Activated CD8-positive, alpha-beta memory T cell treated with anti-CD3 and anti-CD28 coated beads, Interleukin-2, amount 50 U/mL, for 24 hours (primary cell): ENCODE measurements at regions not wholly inside any gene's neighbourhood (a gene's known extent, or its start where the extent isn't known, plus 50 kb on each side); places are given as distances from the start of the nearest gene placed in this dataset.

Experiments
- DNase-seq: peaks from one replicate; pipeline ENCODE4 v3.0.0-alpha.2; 2020; ENCODE audit errors: extremely low read depth

DNA sequence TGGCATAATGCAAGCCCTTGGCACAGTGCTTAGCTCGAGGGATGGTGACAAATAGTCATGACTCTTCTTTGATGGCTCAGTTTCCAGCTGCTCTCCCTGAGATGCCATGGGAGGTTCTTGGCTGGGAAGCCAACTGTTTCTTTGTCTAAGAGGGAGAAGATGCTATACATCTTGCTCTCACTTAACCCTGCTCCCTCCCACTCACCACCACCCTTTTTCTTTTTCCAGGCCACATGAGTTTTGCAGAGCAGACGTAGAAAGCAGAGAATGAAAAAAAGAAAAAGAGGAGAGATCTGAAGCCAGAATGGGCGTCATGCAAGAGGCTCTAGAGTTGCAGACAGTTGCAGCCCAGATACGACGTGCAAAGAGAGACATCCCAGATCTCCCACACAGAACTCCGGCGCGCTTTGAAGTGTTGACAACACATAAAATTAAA lies 160.5 kb downstream of the FGF18 start:
- no peak for DNase-seq

DNA sequence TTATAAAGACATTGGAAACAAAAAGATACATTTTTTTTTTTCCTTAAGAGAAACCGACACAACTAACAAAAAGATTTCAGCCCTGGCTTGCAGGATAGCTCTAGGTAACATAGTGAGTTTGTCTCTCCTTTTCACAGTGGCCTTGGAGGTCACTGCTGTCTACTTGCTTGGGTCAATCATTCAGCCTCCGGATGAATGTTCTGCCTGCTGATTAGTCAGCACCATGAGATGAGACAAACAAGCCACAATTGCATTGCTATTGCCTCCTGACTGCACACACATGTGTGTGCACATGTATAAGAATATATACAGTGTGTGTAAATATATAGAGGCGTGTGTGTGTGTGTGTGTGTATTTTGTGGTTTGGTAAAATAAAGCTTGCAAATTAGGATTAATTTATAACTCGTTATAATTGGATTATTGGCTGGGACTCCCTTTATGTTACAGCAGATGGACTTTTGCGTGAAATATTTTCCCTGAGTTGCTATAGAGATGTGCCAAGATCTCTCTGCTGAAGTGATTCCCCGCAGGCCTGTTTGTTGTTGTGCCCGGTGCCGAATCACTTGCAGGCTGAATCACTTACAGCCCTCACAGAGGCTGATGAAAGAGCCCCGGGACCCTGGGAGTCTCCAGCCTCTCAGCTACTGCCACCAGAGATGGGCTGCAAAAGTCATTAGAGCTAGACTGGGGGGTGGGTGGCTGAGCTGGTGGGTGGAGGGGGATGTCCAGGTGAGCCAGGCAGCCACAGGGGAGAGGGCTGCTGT lies 161.2 kb downstream of the FGF18 start:
- no peak for DNase-seq

DNA sequence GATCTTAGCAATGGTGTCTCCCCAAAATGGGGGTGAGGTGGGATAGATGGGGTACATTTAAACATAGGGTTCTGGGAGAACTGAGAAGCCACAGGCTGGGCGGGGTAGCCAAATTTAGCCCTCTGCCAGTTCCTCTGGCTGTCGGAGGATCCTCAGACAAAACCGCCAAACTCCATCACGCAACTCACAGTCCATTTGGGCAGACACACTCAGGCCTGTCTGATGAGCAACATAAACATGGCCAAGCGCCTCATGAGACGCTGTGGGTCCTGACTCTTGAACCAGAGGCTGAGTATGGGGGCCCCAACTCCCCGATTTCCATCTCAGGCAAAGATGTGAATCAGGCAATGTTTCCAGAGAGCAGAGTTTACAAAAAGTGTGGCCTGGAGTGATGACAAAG lies 162.3 kb downstream of the FGF18 start:
- no peak for DNase-seq

DNA sequence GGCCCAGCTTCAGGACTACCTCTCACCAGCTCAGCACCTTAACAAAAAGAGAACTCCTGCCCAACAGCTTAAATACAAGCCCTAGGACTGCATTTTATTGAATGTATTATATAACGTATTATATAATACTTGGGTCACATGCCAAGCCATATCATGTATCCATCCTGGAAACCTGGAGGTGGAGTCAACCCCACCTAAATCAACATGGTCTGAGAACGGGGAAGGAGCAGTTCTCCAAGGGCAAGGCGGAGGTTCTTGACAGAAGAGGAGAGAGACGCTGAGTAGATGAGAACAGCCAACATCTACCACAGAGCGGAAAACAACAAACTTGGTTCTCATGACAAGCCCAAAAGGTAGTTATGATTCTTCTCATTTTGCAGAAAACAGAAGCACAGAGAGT lies 163.4 kb downstream of the FGF18 start:
- no peak for DNase-seq

DNA sequence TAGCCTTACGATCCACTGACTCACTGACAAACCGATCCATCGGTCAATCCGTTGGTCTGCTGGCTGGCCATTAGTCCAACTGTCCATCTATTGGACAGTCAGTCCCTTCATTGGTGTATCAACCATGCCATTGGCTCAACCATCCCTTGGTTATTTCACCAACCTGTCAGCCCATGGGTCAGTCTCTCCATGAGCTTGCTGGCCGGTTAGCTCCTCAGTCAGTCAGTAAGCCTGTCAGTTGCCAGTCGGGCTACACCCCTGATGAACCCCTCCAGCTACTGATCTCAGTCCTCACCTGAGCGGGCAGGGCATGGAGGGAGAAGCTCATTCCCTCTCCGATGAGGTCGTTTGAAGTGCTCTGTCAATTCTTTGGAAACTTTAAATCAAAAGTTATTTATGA lies 166.5 kb downstream of the FGF18 start:
- no peak for DNase-seq

DNA sequence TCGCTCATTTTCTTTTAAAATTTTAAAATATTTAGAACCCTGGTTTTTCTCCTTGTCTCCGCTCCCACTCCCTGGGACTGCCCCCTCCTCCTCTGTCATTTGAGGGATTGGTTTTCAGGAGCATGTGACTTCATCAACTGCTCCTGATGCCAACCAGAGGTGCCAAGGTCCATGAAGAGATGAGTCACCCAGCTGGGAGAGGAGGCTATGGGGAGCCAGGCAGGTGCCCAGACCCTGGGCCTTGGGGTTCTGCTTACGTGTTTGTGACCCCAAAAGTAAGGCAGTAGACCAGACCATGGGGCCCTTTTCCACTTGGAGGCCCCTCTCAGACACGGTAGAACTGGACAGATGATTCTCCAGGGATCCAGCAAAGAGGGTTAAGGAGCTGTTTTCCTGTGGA lies 167.0 kb downstream of the FGF18 start:
- DNase-seq, result no peak

DNA sequence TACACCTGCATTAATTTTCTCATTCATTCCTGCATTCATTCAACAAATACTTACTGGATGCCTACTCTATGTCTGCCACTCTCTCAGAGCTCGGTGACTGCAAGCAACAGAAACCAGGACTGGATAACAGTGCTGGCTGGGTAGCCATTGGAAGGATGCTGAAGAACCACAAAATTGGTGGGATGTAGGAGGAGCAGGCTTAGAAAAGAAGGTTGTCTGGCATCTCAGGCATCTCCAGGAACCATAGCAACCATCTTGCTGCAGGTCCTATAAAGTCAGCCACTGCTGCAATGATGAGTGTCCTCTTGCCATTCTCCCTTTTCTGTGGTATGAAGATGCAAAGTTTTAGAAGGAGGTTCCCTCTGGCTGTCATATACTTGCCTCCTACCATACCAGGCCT lies 168.6 kb downstream of the FGF18 start:
- no peak for DNase-seq

DNA sequence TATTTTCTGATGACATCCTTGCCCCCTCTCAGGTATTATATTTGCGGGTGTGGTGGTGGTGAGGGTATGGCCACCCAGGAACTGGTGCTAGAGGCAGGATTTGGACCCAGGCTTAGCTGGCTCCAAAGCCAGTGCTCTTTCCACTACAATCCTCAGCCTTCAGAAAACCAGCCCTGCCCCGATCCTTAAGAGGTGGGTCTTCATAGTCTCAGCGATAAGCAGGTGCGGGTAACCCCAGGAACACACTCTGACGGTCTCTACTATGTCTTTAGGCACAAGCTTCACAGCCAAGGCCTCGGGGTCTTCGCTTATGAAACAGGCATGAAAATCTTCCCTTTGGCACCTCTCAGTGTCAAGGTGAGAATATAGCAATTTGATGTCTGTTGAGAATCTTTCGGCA lies 169.3 kb downstream of the FGF18 start:
- no peak for DNase-seq

DNA sequence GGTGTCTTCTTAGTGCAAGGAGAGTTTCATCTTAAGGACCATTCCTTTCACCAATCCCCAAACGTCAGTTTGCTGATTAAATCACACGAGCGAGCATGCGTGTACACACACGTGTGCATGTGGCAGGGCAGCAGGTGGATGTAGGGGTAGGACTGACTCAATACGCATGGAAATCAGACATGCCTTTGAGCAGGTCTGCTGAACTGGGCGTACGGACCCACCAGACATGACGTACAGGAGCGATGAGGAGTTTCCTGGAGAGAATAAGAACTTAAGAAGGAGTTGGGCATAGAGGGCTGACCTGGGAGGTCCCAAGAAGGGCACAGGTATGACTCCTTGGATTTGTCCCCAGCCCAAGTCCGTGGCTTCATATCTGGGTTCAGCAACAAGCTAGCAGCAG lies 170.0 kb downstream of the FGF18 start:
- DNase-seq, result no peak

DNA sequence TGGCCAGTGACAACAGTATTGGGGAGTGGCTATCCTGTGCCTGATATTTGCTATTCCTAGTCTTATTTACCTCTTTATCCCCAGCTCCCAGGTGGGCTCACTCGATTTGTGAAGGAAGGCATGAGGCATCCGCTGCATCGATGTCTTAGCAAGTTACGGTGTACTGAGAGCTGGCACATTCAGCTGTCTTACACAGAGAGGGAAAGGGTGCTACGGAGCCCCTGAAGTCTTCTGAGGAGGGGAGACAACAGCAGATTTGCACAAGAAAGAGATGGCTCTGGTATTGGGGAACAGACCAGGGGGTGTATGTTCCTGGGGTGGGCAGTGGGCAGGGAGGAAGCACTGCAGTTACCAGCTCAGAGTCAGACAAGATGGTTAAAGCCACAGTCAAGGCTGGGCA lies 172.6 kb downstream of the FGF18 start:
- no peak for DNase-seq

DNA sequence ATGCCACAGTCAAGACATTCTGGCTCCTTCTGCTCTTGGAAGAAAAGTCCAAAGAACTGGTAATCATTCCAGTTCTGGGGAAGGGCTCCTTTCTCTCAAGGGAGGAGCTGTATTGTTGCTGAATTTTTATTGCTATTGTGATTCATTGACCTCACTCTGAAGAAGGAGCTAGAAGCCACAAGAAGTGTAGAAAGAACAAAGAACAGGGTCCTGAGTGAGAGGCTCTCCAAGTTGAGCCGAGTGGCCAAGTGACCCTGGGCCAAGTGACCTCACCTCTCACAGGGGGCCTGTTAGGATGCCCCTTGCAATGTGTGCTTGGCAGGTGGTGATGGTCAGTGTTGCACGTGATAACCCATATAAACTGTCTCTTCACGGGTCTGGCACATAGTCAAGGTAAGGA lies 173.3 kb downstream of the FGF18 start:
- no peak for DNase-seq

DNA sequence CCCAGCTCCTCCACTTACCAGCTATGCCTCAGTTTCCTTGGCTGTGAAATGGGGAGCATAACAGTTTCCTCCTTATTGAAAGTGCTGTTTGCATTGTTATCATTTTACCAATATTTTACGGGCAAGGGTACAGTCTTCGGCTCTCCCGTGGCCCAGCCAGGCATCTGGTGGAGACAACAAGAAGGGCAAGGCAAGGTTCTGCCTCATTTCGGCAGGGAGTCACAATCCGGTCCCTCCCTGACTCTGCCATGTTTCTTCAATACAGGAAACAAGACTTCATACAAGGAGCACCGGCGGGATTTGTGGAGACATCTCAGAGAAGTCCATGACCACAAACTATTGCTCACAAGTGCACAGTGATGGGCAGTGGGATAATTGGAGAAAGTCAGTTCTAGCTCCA lies 174.0 kb downstream of the FGF18 start:
- DNase-seq, result no peak

DNA sequence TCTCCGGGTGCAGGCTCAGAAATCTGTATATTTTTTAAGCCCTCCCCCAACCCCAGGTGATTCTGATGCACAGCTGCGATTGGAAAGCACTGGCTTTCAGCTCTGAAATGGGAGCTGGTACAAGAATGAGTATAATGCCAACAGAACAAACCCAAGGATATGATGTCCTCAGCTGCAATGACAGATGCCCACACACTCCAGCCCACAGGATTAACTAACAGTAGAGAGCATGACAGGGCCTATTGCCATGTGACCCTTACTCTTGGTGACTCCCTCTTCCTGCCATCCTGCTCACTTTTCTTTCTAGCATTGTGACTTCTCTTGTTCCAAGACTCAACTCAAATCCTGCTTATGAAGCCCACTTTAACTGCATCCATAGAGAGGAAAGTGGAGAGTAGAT lies 174.5 kb downstream of the FGF18 start:
- DNase-seq, result no peak

DNA sequence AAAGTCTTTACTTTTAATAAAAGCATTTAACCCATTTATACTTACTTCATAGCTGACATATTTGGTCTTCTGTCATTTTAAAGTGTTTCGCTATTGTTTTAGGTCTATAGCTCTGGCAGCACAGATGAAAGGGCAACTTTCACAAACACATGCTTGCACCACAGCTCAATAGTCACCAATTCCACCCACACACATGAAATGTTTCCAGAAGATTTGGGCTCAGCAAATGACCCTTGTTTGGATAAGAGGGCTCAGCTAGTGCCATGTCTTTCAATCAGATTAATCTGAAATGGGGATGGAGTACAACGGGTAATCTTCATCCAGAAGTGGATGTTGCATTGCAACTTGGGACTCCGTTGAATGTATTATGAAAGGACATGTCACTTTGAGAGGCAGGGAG lies 176.0 kb downstream of the FGF18 start:
- DNase-seq, result no peak

DNA sequence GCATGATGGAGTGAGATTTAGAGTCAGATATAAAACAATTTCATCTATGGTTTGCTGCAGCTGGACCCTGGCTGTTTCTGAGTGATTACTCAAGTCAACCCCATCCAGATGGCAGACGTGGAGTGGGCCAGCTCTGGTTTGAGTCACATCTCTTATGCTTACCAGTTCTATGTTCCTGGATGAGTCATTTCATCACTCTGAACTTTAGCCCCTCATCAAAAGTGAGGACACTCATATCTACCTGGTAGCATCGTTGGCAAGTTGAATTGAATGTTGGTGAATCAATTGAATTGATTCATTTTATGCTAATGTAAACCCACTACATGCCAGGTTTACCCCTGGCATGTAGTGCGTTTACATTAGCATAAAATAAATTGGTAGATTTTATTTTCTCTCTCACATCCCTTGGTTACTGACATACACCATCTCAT lies 176.4 kb downstream of the FGF18 start:
- DNase-seq, result no peak

DNA sequence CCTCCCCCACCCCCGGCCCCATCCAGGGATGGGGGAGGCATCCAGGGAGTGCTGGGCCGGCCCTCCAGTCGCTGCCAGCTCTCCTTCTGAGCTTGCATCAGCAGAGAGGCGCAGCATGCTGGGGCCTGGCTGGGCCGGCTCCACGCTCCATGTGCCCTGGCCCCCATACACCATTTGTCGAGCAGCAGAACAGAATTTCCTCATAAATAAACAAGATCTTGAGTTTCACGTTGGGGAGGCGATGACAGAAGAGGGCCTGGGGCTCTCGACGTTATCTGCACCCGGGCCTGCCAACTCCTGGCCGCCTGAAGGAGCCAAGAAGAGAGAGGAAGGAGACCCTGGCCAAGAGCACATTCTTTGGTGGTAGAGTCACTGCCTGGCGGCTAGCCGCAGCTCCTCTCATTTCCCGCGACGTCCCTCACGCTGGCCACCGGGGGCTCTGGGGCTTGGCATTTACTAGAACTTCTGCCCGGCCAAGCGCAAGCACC lies 177.0 kb downstream of the FGF18 start:
- DNase-seq, result no peak

DNA sequence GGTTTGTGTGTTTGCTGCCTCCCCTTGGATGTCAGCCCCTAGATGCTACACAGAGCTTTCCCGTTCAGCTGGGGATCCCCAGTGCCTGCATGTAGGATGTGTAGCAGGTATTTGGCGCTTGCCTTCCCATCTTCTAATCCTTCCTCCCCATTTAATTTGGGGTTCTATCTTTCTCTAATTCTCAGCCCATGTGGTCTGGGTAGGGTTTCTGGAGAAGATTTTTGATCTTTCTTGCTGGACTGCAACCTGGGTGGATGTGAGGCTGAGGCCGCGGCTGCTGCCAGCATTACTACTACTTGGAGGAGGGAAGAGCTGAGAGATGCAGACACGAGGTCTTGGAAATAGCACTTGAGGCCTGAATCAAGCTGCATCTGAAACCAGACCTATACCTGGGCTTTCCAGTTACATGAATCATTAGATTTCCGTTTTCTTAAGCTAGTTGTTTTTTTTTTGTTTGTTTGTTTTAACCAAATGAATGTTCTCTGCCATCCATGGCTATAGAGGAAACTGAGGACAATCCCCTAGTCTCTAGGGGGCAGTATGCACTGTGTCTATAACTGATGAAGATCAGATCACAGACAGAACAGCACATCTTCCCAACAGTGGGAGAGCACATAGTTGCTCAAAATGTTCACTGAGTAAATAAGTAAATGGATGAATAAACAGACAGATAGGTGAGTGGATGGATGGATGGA lies 178.6 kb downstream of the FGF18 start:
- no peak for DNase-seq

DNA sequence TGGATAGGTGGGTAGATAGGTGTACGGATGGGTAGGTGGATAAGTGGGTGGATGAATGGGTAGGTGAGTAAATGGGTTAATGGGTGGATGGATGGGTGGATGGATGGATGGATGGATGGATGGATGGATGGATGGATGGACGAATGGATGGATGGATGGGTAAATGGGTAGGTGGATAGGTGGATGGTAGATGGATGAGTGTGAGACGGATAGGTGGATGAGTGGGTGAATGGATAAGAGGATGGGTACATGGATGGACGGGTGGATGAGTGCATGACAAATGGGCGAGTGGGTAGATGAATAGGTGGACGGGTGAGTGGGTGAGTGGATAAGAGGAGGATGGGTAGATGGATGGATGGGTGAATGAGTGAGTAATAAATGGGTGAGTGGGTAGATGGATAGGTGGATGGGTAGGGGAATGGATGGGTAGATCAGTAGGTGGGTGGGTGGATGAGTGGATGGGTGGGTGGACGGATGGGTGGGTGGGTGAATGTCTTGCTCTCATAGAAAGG lies 179.2 kb downstream of the FGF18 start:
- no peak for DNase-seq

DNA sequence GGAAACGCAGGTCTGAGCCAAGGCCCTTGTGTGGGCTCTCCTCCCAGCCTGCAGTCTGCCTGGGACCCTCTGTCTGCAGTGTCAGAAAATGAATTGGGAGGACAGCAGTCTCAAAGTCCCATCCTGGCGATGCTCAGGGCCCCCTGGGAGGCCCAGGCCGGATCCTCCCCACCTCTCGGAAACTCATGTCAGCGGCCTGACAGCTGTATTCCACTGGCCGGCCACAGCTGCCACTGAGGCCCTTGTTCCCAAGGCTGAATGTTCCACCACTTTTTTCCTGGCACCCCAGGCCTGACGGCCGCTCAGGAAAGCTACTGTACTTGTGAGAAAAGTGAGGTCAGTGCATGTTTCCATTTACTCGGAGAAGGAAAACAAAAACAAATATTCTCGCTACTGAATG lies 180.0 kb downstream of the FGF18 start:
- no peak for DNase-seq

DNA sequence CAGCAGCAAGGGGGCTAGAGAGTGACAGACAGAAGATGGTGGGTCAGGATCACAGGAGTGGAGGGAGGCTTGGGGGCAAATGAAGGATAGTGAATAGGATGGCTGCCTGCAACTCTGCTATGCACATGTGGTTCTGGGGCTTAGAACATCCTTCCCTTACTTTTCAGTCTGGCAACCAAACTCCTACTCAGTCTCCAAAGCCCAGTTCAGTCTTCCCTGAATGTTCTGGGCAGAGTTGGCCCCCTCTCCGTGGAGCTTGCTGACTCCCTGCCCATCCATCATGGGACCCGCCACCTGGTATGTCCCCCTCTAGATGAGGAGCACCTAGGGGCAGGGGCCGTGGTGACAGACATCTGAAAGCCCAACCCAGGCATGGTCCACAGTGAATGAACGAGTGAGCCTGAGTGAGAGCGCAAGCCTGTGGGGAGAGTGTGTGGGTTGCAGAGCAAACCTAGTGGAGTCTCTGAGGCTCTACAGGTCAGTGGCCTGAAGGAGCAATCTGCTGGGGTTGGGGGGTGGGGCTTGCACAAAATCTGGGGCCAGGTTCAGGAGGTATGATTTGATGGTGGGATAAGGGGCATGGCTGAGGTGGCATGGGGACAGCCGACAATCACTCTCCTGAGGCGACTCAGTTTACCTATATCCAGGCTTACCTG lies 180.6 kb downstream of the FGF18 start:
- no peak for DNase-seq

DNA sequence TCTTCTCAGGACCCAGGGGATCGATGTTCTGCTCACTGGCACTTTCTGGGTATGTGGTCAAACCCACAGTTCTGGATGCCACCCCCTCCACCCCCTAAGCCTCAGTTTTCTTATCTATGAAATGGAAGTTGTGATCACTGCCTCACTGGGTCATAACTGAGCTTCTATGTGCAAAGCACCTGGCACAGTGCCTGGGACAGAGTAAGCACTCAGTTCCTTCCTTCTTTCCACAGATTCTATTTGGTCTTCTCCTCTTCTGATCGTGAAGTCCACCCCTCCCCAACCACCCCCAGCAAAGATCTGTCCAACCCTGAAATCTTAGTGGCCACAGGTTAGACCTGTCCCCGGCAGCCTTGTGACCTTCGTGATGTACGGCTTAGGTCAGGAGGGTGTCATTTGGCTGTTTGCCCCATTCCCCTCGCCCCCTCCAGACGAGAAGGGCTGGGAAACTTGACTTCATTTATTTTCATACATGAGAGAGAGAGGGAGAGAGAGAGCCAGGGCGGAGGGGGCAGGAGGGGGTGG lies 181.4 kb downstream of the FGF18 start:
- DNase-seq, result no peak

DNA sequence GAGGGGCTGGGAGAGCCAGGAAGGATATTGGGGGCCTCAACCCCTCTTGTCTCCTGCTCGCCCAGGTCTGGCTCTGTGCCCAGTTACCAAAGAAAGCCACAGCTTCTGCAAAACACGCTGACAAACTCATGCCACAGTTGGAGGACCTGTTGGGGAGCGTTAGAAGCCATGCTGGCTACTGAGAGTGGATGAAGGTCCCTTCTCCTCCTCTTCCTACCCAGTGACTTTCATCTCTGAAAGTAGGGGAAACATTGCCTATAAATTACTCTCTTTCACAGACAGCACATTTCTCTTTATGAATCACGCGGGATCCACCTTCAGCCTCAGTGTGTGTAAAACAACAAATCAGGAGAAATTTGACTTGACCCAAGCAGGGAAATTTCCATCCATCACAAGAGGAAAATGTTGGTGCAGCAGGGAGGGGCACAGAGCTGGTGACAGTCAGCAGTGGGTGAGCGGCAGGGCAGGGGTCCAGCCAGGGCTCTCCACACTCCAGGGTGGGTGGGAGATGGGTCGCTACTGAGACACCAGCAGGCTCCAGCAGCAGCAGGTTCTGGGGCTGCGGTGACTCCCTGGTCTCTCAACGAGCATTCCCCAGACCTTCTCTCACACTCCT lies 181.9 kb downstream of the FGF18 start:
- DNase-seq, result no peak
